Brain microvascular endothelial cell (primary cell): ENCODE measurements at regions not wholly inside any gene's neighbourhood (a gene's known extent, or its start where the extent isn't known, plus 50 kb on each side); places are given as distances from the start of the nearest gene placed in this dataset.

Source experiments
- DNase-seq: peaks from one replicate; pipeline ENCODE4 v3.0.0-alpha.2; 2020
- H3K27ac ChIP-seq: fragments of 250-450 bp; sonication (Bioruptor Pico); 2 replicates; pipeline ENCODE4 v1.5.1; 2020; ENCODE audit warnings: mild to moderate bottlenecking, moderate library complexity
- H3K27me3 ChIP-seq: fragments of 250-450 bp; sonication (Bioruptor Pico); replicated peaks from 2 replicates; pipeline ENCODE4 v1.5.1; 2020; ENCODE audit warnings: mild to moderate bottlenecking
- H3K36me3 ChIP-seq: fragments of 250-450 bp; sonication (Bioruptor Pico); replicated peaks from 2 replicates; pipeline ENCODE4 v1.5.1; 2020; ENCODE audit warnings: mild to moderate bottlenecking
- H3K4me3 ChIP-seq: 2 replicates; pipeline ENCODE4 v1.5.1; 2011; ENCODE audit warnings: low read depth, mild to moderate bottlenecking, control low read depth, low read length, moderate library complexity
- CTCF ChIP-seq: IDR thresholded peaks from 2 replicates; pipeline ENCODE4 v1.5.1; 2011; ENCODE audit warnings: low read depth, mild to moderate bottlenecking, moderate library complexity, low read length, control low read depth, inconsistent platforms; ENCODE audit errors: missing control alignments
- in situ Hi-C: cut with HindIII; loops from 2 replicates; pipeline ENCODE4 v1.10.0; 2017; ENCODE audit warnings: low sequenced_read_pairs, low pct_ligation_motif_present

DNA sequence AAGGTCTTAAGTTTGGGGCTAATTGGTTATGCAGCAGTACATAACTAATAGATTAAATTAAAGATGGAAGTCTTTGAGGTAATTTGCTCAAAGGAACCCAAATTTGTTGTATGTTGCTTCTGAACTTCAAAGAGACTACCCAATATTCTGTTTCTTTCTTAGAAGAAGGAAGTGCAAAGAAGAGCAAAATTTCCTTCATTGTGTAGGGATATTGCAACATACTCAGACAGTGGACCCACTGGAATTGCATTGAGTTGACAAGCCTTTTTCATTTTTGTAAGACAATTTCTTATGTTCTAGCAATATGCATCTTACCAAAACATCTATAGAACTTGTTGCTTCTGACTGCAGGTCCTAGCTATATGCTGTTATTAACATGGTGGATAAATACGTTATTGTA, 527.8 kb downstream of the SH2D4B start:
- no peaks in the 10 kb centered on the region for H3K36me3 ChIP-seq
- in situ Hi-C loops, result no loop called here
- no peak overlapping the region for H3K4me3 ChIP-seq
- DNase-seq, result no peak
- H3K27ac ChIP-seq, result no peak overlapping the region
- no peak for TF ChIP-seq CTCF
- H3K27me3 ChIP-seq, result no peaks in the 10 kb centered on the region

- DNase-seq, result no peak
- in situ Hi-C loops, result no loop called here
- no peak for TF ChIP-seq CTCF
- no peak overlapping the region for H3K4me3 ChIP-seq
- H3K27ac ChIP-seq, result no peak overlapping the region
- no peaks in the 10 kb centered on the region for H3K36me3 ChIP-seq
- H3K27me3 ChIP-seq, result no peaks in the 10 kb centered on the region
These were observed 530.8 kb downstream of the SH2D4B start for GRCh38 chr10:81068460-81068859.

DNA sequence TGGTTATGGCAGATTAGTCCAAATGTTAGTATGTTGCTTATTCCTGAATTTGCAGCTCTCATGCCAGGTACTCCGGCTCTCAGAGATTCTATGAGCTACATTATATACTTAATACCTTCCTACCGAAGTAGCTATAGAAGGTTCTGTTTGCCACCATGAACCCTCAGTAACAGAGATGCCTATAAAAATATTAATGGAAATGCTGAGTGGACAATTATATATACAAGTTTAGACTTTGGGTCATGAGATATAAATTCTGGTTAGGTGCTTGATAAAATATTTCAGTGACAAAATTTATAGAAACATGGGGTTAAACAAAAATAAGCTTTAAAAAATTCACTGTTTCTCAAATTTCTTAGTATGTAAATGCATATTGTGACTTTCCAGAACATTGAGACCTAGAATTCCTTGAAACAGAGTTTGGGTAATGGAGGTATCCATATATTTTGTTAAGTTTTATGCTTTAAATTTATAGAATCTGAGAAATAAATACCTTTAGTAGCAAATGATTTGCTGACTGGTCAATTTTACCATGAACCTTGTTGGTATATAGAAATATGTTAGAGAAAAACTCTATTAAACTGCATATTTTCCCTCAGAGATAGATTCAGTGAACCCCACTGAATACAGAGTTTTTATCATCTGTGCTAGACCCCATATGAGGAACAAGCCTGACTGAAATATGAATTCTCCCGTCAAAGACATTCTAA, 533.5 kb downstream of the SH2D4B start:
- Histone ChIP-seq H3K27me3 (no peaks in the 10 kb centered on the region), H3K36me3 (no peaks in the 10 kb centered on the region), H3K27ac (no peak overlapping the region), H3K4me3 (no peak overlapping the region)
- in situ Hi-C loops, result no loop called here
- no peak for TF ChIP-seq CTCF
- no peak for DNase-seq

- no peak overlapping the region for H3K27ac ChIP-seq
- H3K36me3 ChIP-seq, result no peaks in the 10 kb centered on the region
- in situ Hi-C loops, result no loop called here
- no peak for TF ChIP-seq CTCF
- no peak for DNase-seq
- no peaks in the 10 kb centered on the region for H3K27me3 ChIP-seq
- H3K4me3 ChIP-seq, result no peak overlapping the region
These were observed 535.5 kb downstream of the SH2D4B start for GRCh38 chr10:81073155-81073554.

DNA sequence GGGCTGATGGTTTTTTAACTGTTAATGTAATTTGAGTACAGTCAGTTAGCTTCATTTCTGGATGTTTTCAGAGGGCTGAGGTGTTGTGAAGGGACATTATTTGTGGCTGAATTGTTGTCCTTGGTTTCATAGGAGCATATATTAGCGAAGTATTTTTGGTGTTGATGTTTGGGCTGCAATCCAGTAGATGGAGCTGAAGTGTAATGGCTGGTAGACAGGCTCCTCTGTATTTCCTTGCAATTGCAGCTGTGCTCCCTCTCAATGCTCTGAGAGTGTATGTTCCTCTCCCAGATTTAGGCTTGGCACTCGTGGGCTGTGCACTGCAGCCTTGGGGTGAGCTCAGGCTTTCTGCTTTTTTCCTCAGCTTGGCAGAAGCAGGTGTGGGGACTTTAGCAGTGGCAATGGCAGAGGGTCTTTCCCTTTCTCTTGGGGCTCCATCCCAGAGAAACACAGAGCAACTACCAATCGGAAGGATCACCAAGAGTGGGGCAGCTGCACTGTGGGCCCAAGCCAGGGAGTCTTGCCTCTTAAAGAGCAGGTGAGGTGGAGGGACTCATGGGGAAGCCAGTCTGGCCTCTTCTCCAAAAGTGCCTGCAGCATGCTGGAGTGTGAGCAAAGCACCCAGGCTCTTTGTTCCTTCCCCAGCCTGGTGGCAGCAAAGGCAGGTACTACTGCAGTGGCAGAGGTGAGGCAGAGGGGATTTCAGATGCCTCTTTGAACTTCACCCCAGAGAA, 544.4 kb downstream of the SH2D4B start:
- no peak for DNase-seq
- H3K27me3 ChIP-seq, result no peaks in the 10 kb centered on the region
- no peak for TF ChIP-seq CTCF
- no peak overlapping the region for H3K4me3 ChIP-seq
- H3K36me3 ChIP-seq, result no peaks in the 10 kb centered on the region
- in situ Hi-C loops, result no loop called here
- H3K27ac ChIP-seq, result no peak overlapping the region
